ENCODE measurements at regions not wholly inside any gene's neighbourhood (a gene's known extent, or its start where the extent isn't known, plus 50 kb on each side); places are given as distances from the start of the nearest gene placed in this dataset.

GRCh38 chr5:28483327-28484025, 1445.1 kb upstream of the CDH9 start:
- no peak overlapping the region for H3K9ac ChIP-seq (ENCODE audit: low read length in 3 of 3)
- intact Hi-C loops (cut with DNase I) = no loop called here
- FAIRE-seq (no peak), DNase-seq (peak in 1 of 5 donors; percentile 37)
- H3K9me3 ChIP-seq (ENCODE audit: control insufficient read depth in 2 of 3, insufficient read depth in 1 of 3, low read length in 3 of 3) = no peaks in the 10 kb centered on the region
- H3K27me3 ChIP-seq (ENCODE audit: control insufficient read depth, insufficient read depth, low read length) = no peaks in the 10 kb centered on the region
- H3K36me3 ChIP-seq (ENCODE audit: control insufficient read depth in 2 of 3, insufficient read depth in 3 of 3, low read length in 3 of 3) = no peaks in the 10 kb centered on the region
- H3K27ac ChIP-seq (ENCODE audit: low read depth in 2 of 2, low read length in 2 of 2) = no peak overlapping the region
- TF ChIP-seq CTCF (IDR thresholded peaks at IDR 0.05; ENCODE audit: borderline replicate concordance, extremely low read depth, insufficient read depth) = no peak
- no peaks in the 10 kb centered on the region for H3K4me1 ChIP-seq (ENCODE audit: control insufficient read depth in 2 of 3, insufficient read depth in 2 of 3, low read depth in 1 of 3, low read length in 3 of 3)
- H3K4me3 ChIP-seq (ENCODE audit: low read length in 3 of 3) = no peak overlapping the region

- Histone ChIP-seq H3K9me3 (ENCODE audit: control insufficient read depth in 2 of 3, insufficient read depth in 1 of 3, low read length in 3 of 3) (no peaks in the 10 kb centered on the region), H3K27me3 (ENCODE audit: control insufficient read depth, insufficient read depth, low read length) (no peaks in the 10 kb centered on the region), H3K4me1 (ENCODE audit: control insufficient read depth in 2 of 3, insufficient read depth in 2 of 3, low read depth in 1 of 3, low read length in 3 of 3) (no peaks in the 10 kb centered on the region), H3K9ac (ENCODE audit: low read length in 3 of 3) (no peak overlapping the region), H3K4me3 (ENCODE audit: low read length in 3 of 3) (no peak overlapping the region), H3K36me3 (ENCODE audit: control insufficient read depth in 2 of 3, insufficient read depth in 3 of 3, low read length in 3 of 3) (no peaks in the 10 kb centered on the region), H3K27ac (ENCODE audit: low read depth in 2 of 2, low read length in 2 of 2) (no peak overlapping the region)
- intact Hi-C loops (cut with DNase I) = no loop called here
- TF ChIP-seq CTCF (IDR thresholded peaks at IDR 0.05; ENCODE audit: borderline replicate concordance, extremely low read depth, insufficient read depth) = no peak
- DNase-seq (peak in 2 of 5 donors; percentile 12 to 29), FAIRE-seq (no peak)
Measured at GRCh38 chr5:28473531-28474107, 1435.2 kb upstream of the CDH9 start.

- Histone ChIP-seq H3K4me1 (ENCODE audit: control insufficient read depth in 2 of 3, insufficient read depth in 2 of 3, low read depth in 1 of 3, low read length in 3 of 3) (no peaks in the 10 kb centered on the region), H3K27ac (ENCODE audit: low read depth in 2 of 2, low read length in 2 of 2) (no peak overlapping the region), H3K36me3 (ENCODE audit: control insufficient read depth in 2 of 3, insufficient read depth in 3 of 3, low read length in 3 of 3) (no peaks in the 10 kb centered on the region), H3K9ac (ENCODE audit: low read length in 3 of 3) (no peak overlapping the region), H3K27me3 (ENCODE audit: control insufficient read depth, insufficient read depth, low read length) (no peaks in the 10 kb centered on the region), H3K9me3 (ENCODE audit: control insufficient read depth in 2 of 3, insufficient read depth in 1 of 3, low read length in 3 of 3) (no peaks in the 10 kb centered on the region), H3K4me3 (ENCODE audit: low read length in 3 of 3) (no peak overlapping the region)
- DNase-seq (peak in 2 of 5 donors; percentile 10 to 41), FAIRE-seq (no peak)
- intact Hi-C loops (cut with DNase I) = no loop called here
- no peak for TF ChIP-seq CTCF (IDR thresholded peaks at IDR 0.05; ENCODE audit: borderline replicate concordance, extremely low read depth, insufficient read depth)
Measured at GRCh38 chr5:28468166-28468565, 1429.8 kb upstream of the CDH9 start.
